HG02642 (cell line): ENCODE measurements at regions not wholly inside any gene's neighbourhood (a gene's known extent, or its start where the extent isn't known, plus 50 kb on each side); places are given as distances from the start of the nearest gene placed in this dataset.
"Not testable (repeated sequence)": the region's sequence is repeated elsewhere in the genome, so short reads cannot be mapped to it uniquely, and the experiment has no call there.

ENCODE experiments used
- ATAC-seq: cut with Tn5 transposase; IDR thresholded peaks from one replicate; pipeline ENCODE4 v1.9.1; 2021; ENCODE audit warnings: mild to moderate bottlenecking; ENCODE audit not compliant: unreplicated experiment, poor library complexity

GRCh38 chr13:90455067-90455466 lies 892.4 kb upstream of the MIR17HG start:
- no peak for ATAC-seq

GRCh38 chr13:90455823-90456222 lies 891.7 kb upstream of the MIR17HG start:
- ATAC-seq = no peak

- ATAC-seq = no peak
These were observed 886.1 kb upstream of the MIR17HG start for GRCh38 chr13:90461398-90461797.

- no peak for ATAC-seq
These were observed 870.3 kb upstream of the MIR17HG start for GRCh38 chr13:90477216-90477615.

GRCh38 chr13:90483906-90484305 lies 863.6 kb upstream of the MIR17HG start:
- no peak for ATAC-seq

- no peak for ATAC-seq
These were observed 862.1 kb upstream of the MIR17HG start for GRCh38 chr13:90485436-90485835.

- no peak for ATAC-seq
These were observed 854.6 kb upstream of the MIR17HG start for GRCh38 chr13:90492872-90493271.

- ATAC-seq = no peak
These were observed 853.8 kb upstream of the MIR17HG start for GRCh38 chr13:90493667-90494066.

GRCh38 chr13:90494849-90495248 lies 852.6 kb upstream of the MIR17HG start:
- not testable (repeated sequence) for ATAC-seq

GRCh38 chr13:90498096-90498495 lies 849.4 kb upstream of the MIR17HG start:
- no peak for ATAC-seq

- ATAC-seq = no peak
These were observed 848.7 kb upstream of the MIR17HG start for GRCh38 chr13:90498816-90499215.

GRCh38 chr13:90500569-90500968 lies 846.9 kb upstream of the MIR17HG start:
- no peak for ATAC-seq

- no peak for ATAC-seq
These were observed 845.3 kb upstream of the MIR17HG start for GRCh38 chr13:90502153-90502552.

GRCh38 chr13:90502762-90503161 lies 844.7 kb upstream of the MIR17HG start:
- ATAC-seq = no peak

- no peak for ATAC-seq
These were observed 837.2 kb upstream of the MIR17HG start for GRCh38 chr13:90510319-90510718.

- ATAC-seq = no peak
These were observed 835.6 kb upstream of the MIR17HG start for GRCh38 chr13:90511903-90512302.

- ATAC-seq = not testable (repeated sequence)
These were observed 832.8 kb upstream of the MIR17HG start for GRCh38 chr13:90514712-90515111.

- no peak for ATAC-seq
These were observed 829.1 kb upstream of the MIR17HG start for GRCh38 chr13:90518417-90518816.

GRCh38 chr13:90519157-90519556 lies 828.3 kb upstream of the MIR17HG start:
- no peak for ATAC-seq

- ATAC-seq = no peak
These were observed 820.8 kb upstream of the MIR17HG start for GRCh38 chr13:90526711-90527110.

- no peak for ATAC-seq
These were observed 815.7 kb upstream of the MIR17HG start for GRCh38 chr13:90531744-90532143.

GRCh38 chr13:90532861-90533492 lies 814.5 kb upstream of the MIR17HG start:
- no peak for ATAC-seq

GRCh38 chr13:90533866-90534265 lies 813.6 kb upstream of the MIR17HG start:
- ATAC-seq = no peak
